A673 (cell line): ENCODE measurements at regions not wholly inside any gene's neighbourhood (a gene's known extent, or its start where the extent isn't known, plus 50 kb on each side); places are given as distances from the start of the nearest gene placed in this dataset.

Experiments used
- BruUV-seq: library from RNA; stranded (reverse); fragments of 400-500 nt; replicated peaks from 2 replicates; lab custom pipeline; 2021; lab: Mats Ljungman, UMichigan
- CTCF ChIA-PET: fragments of 300-600 bp; sonication (Branson Sonifier 250); formaldehyde crosslinking; loops from one replicate; lab custom pipeline; 2022; ENCODE audit warnings: antibody characterized with exemption; lab: Charles Lee
- POLR2A ChIA-PET: fragments of 300-600 bp; sonication (Branson Sonifier 250); formaldehyde crosslinking; loops from one replicate; lab custom pipeline; 2022; ENCODE audit warnings: antibody characterized with exemption; ENCODE audit not compliant: low non-redundant PET; lab: Charles Lee
- DNase-seq: peaks from one replicate; pipeline ENCODE4 v3.0.0-alpha.2; 2015; ENCODE audit warnings: low spot score
- H3K27ac ChIP-seq: fragments of 200-600 bp; sonication (generic); 2 replicates; pipeline ENCODE4 v1.5.1; 2016; ENCODE audit warnings: mixed run types, low read depth, mild to moderate bottlenecking, mixed read lengths, antibody characterized with exemption, low read length; ENCODE audit not compliant: poor library complexity, severe bottlenecking
- H3K27me3 ChIP-seq: fragments of 200-600 bp; sonication (generic); replicated peaks from 2 replicates; pipeline ENCODE4 v1.6.1; 2017; ENCODE audit warnings: mixed run types, low read depth, mild to moderate bottlenecking, mixed read lengths, antibody characterized with exemption, low read length; ENCODE audit not compliant: insufficient read depth, poor library complexity
- H3K36me3 ChIP-seq: fragments of 200-600 bp; sonication (generic); 2 replicates; pipeline ENCODE4 v1.6.1; 2016; ENCODE audit warnings: mixed run types, mild to moderate bottlenecking, mixed read lengths, antibody characterized with exemption, low read length; ENCODE audit not compliant: insufficient read depth, poor library complexity, severe bottlenecking
- H3K4me1 ChIP-seq: fragments of 200-600 bp; sonication (generic); 2 replicates; pipeline ENCODE4 v1.6.1; 2017; ENCODE audit warnings: mixed run types, mild to moderate bottlenecking, mixed read lengths, antibody characterized with exemption, low read length; ENCODE audit not compliant: insufficient read depth, poor library complexity, severe bottlenecking
- H3K4me3 ChIP-seq: fragments of 200-600 bp; sonication (generic); 2 replicates; pipeline ENCODE4 v1.5.1; 2016; ENCODE audit warnings: low read depth, mixed run types, mild to moderate bottlenecking, mixed read lengths, low read length; ENCODE audit not compliant: poor library complexity, severe bottlenecking
- H3K9me3 ChIP-seq: fragments of 200-600 bp; sonication (generic); 2 replicates; pipeline ENCODE4 v1.6.1; 2016; ENCODE audit warnings: mixed run types, low read depth, mild to moderate bottlenecking, mixed read lengths, antibody characterized with exemption, low read length; ENCODE audit not compliant: poor library complexity, severe bottlenecking
- CTCF ChIP-seq: fragments of 300-800, 200-600 bp; sonication (generic); conservative IDR thresholded peaks from 2 replicates; pipeline ENCODE4 v1.5.1; 2017; ENCODE audit warnings: low read depth, mild to moderate bottlenecking, antibody characterized with exemption, low read length, moderate library complexity, mixed read lengths
- EZH2 ChIP-seq: fragments of 200-600 bp; sonication (generic); IDR thresholded peaks from 2 replicates; pipeline ENCODE4 v1.6.1; 2017; ENCODE audit warnings: borderline replicate concordance, low read depth, mild to moderate bottlenecking, mixed read lengths, antibody characterized with exemption, low read length; ENCODE audit not compliant: poor library complexity, severe bottlenecking
- intact Hi-C: fragments of 100-400 bp; cut with micrococcal nuclease; formaldehyde crosslinking; loops from one replicate; pipeline ENCODE4 v1.10.0; 2022; ENCODE audit not compliant: unreplicated experiment

GRCh38 chr16:51877686-51878085 lies 669.3 kb downstream of the TOX3 start:
- ChIA-PET POLR2A (no interaction called here), CTCF (no interaction called here)
- Histone ChIP-seq H3K9me3 (no peaks in the 10 kb centered on the region), H3K4me1 (peaks cover 8% of the 10 kb centered on the region), H3K27ac (no peak overlapping the region), H3K4me3 (no peak overlapping the region), H3K36me3 (no peaks in the 10 kb centered on the region), H3K27me3 (no peaks in the 10 kb centered on the region)
- intact Hi-C loops: no loop called here
- DNase-seq: no peak
- no TSS peak for BruUV-seq
- TF ChIP-seq EZH2 (no peak), CTCF (no peak)

GRCh38 chr16:51876934-51877333 lies 670.0 kb downstream of the TOX3 start:
- no peaks in the 10 kb centered on the region for H3K27me3 ChIP-seq
- H3K9me3 ChIP-seq: no peaks in the 10 kb centered on the region
- peaks cover 16% of the 10 kb centered on the region for H3K4me1 ChIP-seq
- no TSS peak for BruUV-seq
- ChIA-PET CTCF (no interaction called here), POLR2A (no interaction called here)
- no peak overlapping the region for H3K4me3 ChIP-seq
- H3K27ac ChIP-seq: no peak overlapping the region
- no peak for DNase-seq
- no peaks in the 10 kb centered on the region for H3K36me3 ChIP-seq
- intact Hi-C loops: no loop called here
- TF ChIP-seq EZH2 (no peak), CTCF (no peak)

- Histone ChIP-seq H3K36me3 (no peaks in the 10 kb centered on the region), H3K27ac (no peak overlapping the region), H3K27me3 (no peaks in the 10 kb centered on the region), H3K4me3 (no peak overlapping the region), H3K4me1 (peaks cover 17% of the 10 kb centered on the region), H3K9me3 (no peaks in the 10 kb centered on the region)
- CTCF ChIA-PET: no interaction called here
- no peak for DNase-seq
- POLR2A ChIA-PET: no interaction called here
- no TSS peak for BruUV-seq
- intact Hi-C loops: no loop called here
- TF ChIP-seq CTCF: no peak
- no peak for TF ChIP-seq EZH2
Measured at GRCh38 chr16:51876601-51876875, 670.4 kb downstream of the TOX3 start.
